ENCODE measurements at regions not wholly inside any gene's neighbourhood (a gene's known extent, or its start where the extent isn't known, plus 50 kb on each side); places are given as distances from the start of the nearest gene placed in this dataset.

DNA sequence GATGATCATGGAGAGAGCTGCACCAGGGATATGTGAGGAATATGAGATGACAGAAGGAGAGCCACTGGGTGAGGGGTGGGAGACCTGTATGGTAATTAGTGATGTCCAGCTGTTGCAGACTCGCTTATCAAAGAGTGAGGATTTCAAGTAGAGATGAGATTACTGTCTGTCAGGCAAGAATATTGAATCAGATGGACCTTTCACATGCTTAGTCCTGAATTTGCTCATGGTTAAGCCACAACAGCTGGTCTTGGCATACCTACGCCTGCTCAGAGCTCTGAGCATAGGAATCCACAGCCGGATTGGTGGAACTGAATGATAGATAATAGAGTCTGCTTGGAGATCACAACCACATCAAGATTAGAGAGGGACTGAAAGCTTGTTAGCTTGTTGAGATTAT is 115.2 kb upstream of the ARHGAP5 start:
- no peak for TF ChIP-seq CTCF (IDR thresholded peaks at IDR 0.05)
- no peak for TF ChIP-seq POLR2A (IDR thresholded peaks at IDR 0.05)
- Histone ChIP-seq H3K4me1 (no peaks in the 10 kb centered on the region), H3K27me3 (no peaks in the 10 kb centered on the region), H3K27ac (no peak overlapping the region), H3K9me3 (no peaks in the 10 kb centered on the region), H3K36me3 (no peaks in the 10 kb centered on the region), H3K4me3 (no peak overlapping the region)
- DNase-seq: no peak

- Histone ChIP-seq H3K36me3 (no peaks in the 10 kb centered on the region), H3K4me3 (no peak overlapping the region), H3K9me3 (no peaks in the 10 kb centered on the region), H3K27ac (no peak overlapping the region), H3K27me3 (no peaks in the 10 kb centered on the region), H3K4me1 (no peaks in the 10 kb centered on the region)
- TF ChIP-seq POLR2A (IDR thresholded peaks at IDR 0.05) (no peak), CTCF (IDR thresholded peaks at IDR 0.05) (no peak)
- no peak for DNase-seq
These were observed 114.2 kb upstream of the ARHGAP5 start for GRCh38 chr14:31962920-31963319.

- Histone ChIP-seq H3K36me3 (no peaks in the 10 kb centered on the region), H3K27ac (no peak overlapping the region), H3K9me3 (no peaks in the 10 kb centered on the region), H3K27me3 (no peaks in the 10 kb centered on the region), H3K4me3 (no peak overlapping the region), H3K4me1 (no peaks in the 10 kb centered on the region)
- DNase-seq: no peak
- no peak for TF ChIP-seq POLR2A (IDR thresholded peaks at IDR 0.05)
- TF ChIP-seq CTCF (IDR thresholded peaks at IDR 0.05): no peak
These were observed 113.5 kb upstream of the ARHGAP5 start for GRCh38 chr14:31963587-31963986.

- Histone ChIP-seq H3K36me3 (no peaks in the 10 kb centered on the region), H3K27me3 (no peaks in the 10 kb centered on the region), H3K9me3 (no peaks in the 10 kb centered on the region), H3K27ac (no peak overlapping the region), H3K4me3 (no peak overlapping the region), H3K4me1 (peaks cover 0 to 5% (median 0%) of the 10 kb centered on the region in 4 donors)
- TF ChIP-seq POLR2A (IDR thresholded peaks at IDR 0.05) (no peak), CTCF (IDR thresholded peaks at IDR 0.05) (no peak)
- no peak for DNase-seq
These were observed 112.6 kb upstream of the ARHGAP5 start for GRCh38 chr14:31964490-31964889.

DNA sequence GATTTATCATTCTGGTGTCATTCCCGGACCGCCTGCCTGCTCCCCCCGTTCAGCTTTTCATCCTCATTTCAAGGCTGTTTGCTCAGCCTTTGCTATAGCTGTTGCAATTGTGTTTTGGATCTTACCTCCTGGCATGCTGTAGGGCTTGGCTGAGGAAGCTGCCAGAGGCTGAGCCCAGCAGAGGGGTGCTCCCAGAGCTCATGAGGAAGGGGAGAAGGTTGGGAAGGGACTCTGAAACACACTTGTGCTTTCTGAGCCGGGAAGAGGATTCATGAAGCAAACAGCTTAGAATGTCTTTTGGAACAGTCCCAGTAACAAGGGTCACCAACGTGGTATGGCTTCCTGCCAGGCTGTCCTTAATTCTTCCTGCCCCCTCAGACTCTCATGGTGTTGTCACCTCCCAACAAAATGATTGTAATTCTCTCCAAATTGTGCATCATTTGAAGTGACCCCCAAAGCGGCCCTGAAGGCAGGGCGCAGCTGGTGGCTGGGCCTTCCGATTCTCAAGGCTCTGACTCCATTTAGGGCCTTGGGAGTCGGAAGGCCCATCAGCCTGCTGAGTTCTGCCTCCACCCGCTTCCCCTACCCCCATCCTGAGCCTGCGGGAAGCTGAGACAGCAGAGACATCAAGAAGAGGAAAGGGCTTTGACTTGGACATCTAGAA is 111.9 kb upstream of the ARHGAP5 start:
- Histone ChIP-seq H3K9me3 (no peaks in the 10 kb centered on the region), H3K27ac (no peak overlapping the region), H3K4me1 (peaks cover 0 to 11% (median 0%) of the 10 kb centered on the region in 4 donors), H3K4me3 (no peak overlapping the region), H3K27me3 (no peaks in the 10 kb centered on the region), H3K36me3 (no peaks in the 10 kb centered on the region)
- TF ChIP-seq POLR2A (IDR thresholded peaks at IDR 0.05) (no peak), CTCF (IDR thresholded peaks at IDR 0.05) (no peak)
- no peak for DNase-seq
